ENCODE measurements at regions not wholly inside any gene's neighbourhood (a gene's known extent, or its start where the extent isn't known, plus 50 kb on each side); places are given as distances from the start of the nearest gene placed in this dataset.
"Not testable (repeated sequence)": the region's sequence is repeated elsewhere in the genome, so short reads cannot be mapped to it uniquely, and the experiment has no call there.

GRCh38 chr12:47407463-47408129 is 298.2 kb downstream of the RPAP3 start:
- Histone ChIP-seq H3K9me2 (replicated peaks; ENCODE audit: low read length) (no peaks in the 10 kb centered on the region), H3K4me3 (ENCODE audit: low read length) (no peak overlapping the region), H3K9ac (ENCODE audit: low read length) (no peak overlapping the region), H3K4me2 (ENCODE audit: low read length) (no peak overlapping the region), H4K20me1 (ENCODE audit: low read length) (no peaks in the 10 kb centered on the region), H3F3A (ENCODE audit: low read length, unreplicated experiment) (no peaks in the 10 kb centered on the region), H3K27me3 (ENCODE audit: low read length) (no peaks in the 10 kb centered on the region), H3K79me2 (ENCODE audit: low read length) (no peaks in the 10 kb centered on the region), H3K4me1 (ENCODE audit: insufficient read depth, low read length) (no peaks in the 10 kb centered on the region), H2AFZ (ENCODE audit: low read length) (no peak overlapping the region), H3K36me3 (ENCODE audit: low read depth, low read length) (no peaks in the 10 kb centered on the region), H3K9me3 (ENCODE audit: low read length) (no peaks in the 10 kb centered on the region), H3K27ac (ENCODE audit: low read length) (no peak overlapping the region)
- DNase-seq: no peak
- ChIA-PET POLR2A (ENCODE audit: unreplicated experiment) (no interaction called here), CTCF (interaction anchor here (0.5 to 1.0 kb wide), 3 partner anchors 10 to 1418 kb away, joined by 3 to 8 read pairs (median 3); no protein-coding TSS in a partner anchor)
- intact Hi-C loops (cut with micrococcal nuclease): no loop called here
- ATAC-seq: no peak
- no peak for TF ChIP-seq CTCF (conservative IDR thresholded peaks at IDR 0.05; ENCODE audit: low read depth, low read length)
- TF ChIP-seq EZH2phosphoT487 (IDR thresholded peaks at IDR 0.05; ENCODE audit: borderline replicate concordance, low read length): no peak
- TF ChIP-seq EZH2 (IDR thresholded peaks at IDR 0.05; ENCODE audit: low read length, unreplicated experiment): no peak
- no TSS peak for BruUV-seq (replicated peaks)

DNA sequence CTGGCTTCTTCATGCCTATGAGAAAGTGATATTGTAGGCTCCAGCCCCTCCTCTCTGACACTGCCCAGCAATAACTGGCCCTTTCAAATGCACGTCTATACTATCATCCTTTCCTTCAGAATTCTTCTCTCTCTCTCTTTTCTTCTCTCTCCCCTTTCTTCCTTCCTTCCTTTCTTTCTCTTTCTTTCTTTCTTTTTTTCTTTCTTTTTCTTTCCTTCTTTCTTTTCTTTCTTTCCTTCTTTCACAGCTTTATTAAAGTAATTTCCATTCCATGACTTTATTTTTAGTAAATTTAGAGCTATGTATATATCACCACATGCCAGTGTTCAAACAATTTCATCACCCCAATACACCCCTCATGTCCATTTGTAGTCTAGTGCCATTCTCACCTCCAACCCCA is 302.1 kb downstream of the RPAP3 start:
- H3K9me3 ChIP-seq (ENCODE audit: low read length): no peaks in the 10 kb centered on the region
- no TSS peak for BruUV-seq (replicated peaks)
- no peak overlapping the region for H3K4me3 ChIP-seq (ENCODE audit: low read length)
- TF ChIP-seq EZH2 (IDR thresholded peaks at IDR 0.05; ENCODE audit: low read length, unreplicated experiment): no peak
- no peak for TF ChIP-seq CTCF (conservative IDR thresholded peaks at IDR 0.05; ENCODE audit: low read depth, low read length)
- TF ChIP-seq EZH2phosphoT487 (IDR thresholded peaks at IDR 0.05; ENCODE audit: borderline replicate concordance, low read length): no peak
- no peaks in the 10 kb centered on the region for H3K27me3 ChIP-seq (ENCODE audit: low read length)
- H3K27ac ChIP-seq (ENCODE audit: low read length): no peak overlapping the region
- H3K4me1 ChIP-seq (ENCODE audit: insufficient read depth, low read length): peaks cover 13% of the 10 kb centered on the region
- ChIA-PET CTCF (no interaction called here), POLR2A (ENCODE audit: unreplicated experiment) (no interaction called here)
- no peaks in the 10 kb centered on the region for H3K9me2 ChIP-seq (replicated peaks; ENCODE audit: low read length)
- H3K9ac ChIP-seq (ENCODE audit: low read length): no peak overlapping the region
- H3F3A ChIP-seq (ENCODE audit: low read length, unreplicated experiment): no peaks in the 10 kb centered on the region
- intact Hi-C loops (cut with micrococcal nuclease): no loop called here
- DNase-seq (no peak), ATAC-seq (no peak)
- H3K36me3 ChIP-seq (ENCODE audit: low read depth, low read length): no peaks in the 10 kb centered on the region
- H4K20me1 ChIP-seq (ENCODE audit: low read length): no peaks in the 10 kb centered on the region
- no peaks in the 10 kb centered on the region for H3K79me2 ChIP-seq (ENCODE audit: low read length)
- H2AFZ ChIP-seq (ENCODE audit: low read length): no peak overlapping the region
- no peak overlapping the region for H3K4me2 ChIP-seq (ENCODE audit: low read length)

DNA sequence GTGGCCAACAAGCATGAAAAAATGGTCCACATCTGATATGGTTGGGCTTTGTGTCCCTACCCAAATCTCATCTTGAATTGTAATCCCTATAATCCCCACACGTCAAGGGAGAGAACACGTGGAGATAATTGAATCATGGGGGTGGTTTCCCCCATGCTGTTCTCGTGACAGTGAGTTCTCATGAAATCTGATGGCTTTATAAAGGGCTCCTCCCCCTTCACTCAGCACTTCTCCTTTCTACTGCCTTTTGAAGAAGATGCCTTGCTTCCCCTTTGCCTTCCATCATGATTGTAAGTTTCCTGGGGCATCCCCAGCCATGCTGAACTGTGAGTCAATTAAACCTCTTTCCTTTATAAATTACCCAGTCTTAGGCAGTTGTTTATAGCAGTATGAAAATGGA is 304.6 kb downstream of the RPAP3 start:
- BruUV-seq (replicated peaks); H3K9me2 ChIP-seq (replicated peaks; ENCODE audit: low read length); H3K27ac ChIP-seq (ENCODE audit: low read length); H3K4me3 ChIP-seq (ENCODE audit: low read length); intact Hi-C loops (cut with micrococcal nuclease); H3K79me2 ChIP-seq (ENCODE audit: low read length); H3K9me3 ChIP-seq (ENCODE audit: low read length); H4K20me1 ChIP-seq (ENCODE audit: low read length); ATAC-seq; DNase-seq; H3K4me2 ChIP-seq (ENCODE audit: low read length); H3F3A ChIP-seq (ENCODE audit: low read length, unreplicated experiment); H3K9ac ChIP-seq (ENCODE audit: low read length); H3K27me3 ChIP-seq (ENCODE audit: low read length); H2AFZ ChIP-seq (ENCODE audit: low read length); CTCF ChIA-PET; POLR2A ChIA-PET (ENCODE audit: unreplicated experiment); H3K36me3 ChIP-seq (ENCODE audit: low read depth, low read length): not testable (repeated sequence)
- peaks cover 18% of the 10 kb centered on the region for H3K4me1 ChIP-seq (ENCODE audit: insufficient read depth, low read length)

Data from PC-3 (cell line).